G401 (cell line): ENCODE measurements at regions not wholly inside any gene's neighbourhood (a gene's known extent, or its start where the extent isn't known, plus 50 kb on each side); places are given as distances from the start of the nearest gene placed in this dataset.
"Not testable (repeated sequence)": the region's sequence is repeated elsewhere in the genome, so short reads cannot be mapped to it uniquely, and the experiment has no call there.

Experiments used
- DNase-seq: peaks from one replicate; pipeline ENCODE4 v3.0.0-alpha.2; 2015; ENCODE audit warnings: low spot score
- in situ Hi-C: cut with HindIII; loops from 2 replicates; pipeline ENCODE4 v1.10.0; 2016; ENCODE audit warnings: low sequenced_read_pairs, mixed read lengths

DNA sequence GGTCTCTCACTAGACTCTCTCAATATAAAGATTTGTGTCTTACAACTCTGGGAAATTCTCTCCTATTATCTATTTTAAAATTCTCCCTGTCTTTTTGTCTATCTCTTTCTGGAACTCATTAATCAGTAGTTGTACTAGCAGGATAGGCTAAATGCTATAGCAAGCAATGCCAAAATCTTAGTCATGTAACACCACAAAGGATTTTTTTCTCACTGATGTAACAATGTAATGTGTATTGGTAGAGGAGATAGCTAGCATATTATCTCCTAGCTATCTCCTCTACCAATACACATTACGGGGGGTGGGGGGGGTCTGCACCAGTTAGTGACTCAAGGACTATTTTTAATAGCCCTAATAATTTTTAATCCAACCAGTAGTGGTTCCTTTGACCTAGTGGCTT lies 225.4 kb downstream of the KLHL28 start:
- in situ Hi-C loops = no loop called here

DNA sequence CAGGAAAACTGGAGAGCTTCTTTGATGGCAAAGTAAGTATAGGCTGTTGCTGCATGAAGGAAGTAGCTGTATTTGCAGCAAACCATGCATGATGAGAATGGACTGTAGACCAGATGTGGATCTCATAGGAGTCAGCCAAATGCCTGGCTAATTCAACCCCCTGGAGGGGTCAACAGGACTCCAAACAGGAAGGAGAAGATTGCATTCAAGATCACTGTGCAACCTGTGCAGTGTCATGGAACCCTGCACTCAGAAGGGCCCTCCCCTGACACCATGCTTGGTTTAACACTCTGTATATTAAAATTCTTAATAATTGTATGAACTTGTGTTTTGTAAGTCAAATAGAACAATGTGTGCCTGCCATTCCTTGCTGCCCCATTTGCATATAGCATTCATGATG lies 225.1 kb upstream of the FSCB start:
- in situ Hi-C loops = no loop called here
- DNase-seq = no peak

More for the DNA sequence above, 225.4 kb downstream of the KLHL28 start:
- no peak for DNase-seq

DNA sequence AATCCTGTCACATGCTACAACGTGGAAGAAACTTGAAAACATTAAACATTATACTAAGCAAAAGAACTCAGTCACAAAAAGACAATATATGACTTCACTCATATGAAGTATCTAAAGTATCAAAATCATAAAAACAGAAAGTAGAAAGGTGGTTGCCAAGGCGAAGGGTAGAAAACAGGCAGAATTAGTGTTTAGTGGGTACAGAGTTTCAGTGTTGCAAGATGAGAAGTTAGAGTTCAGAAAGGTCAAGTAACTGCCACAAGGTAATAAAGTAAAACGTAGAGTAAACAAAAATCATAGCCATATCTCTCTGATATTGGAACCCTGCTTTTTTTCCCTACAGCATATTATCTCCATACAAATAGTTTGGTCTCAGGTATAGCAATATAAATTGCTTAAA lies 223.8 kb upstream of the FSCB start:
- in situ Hi-C loops = no loop called here
- DNase-seq = no peak

DNA sequence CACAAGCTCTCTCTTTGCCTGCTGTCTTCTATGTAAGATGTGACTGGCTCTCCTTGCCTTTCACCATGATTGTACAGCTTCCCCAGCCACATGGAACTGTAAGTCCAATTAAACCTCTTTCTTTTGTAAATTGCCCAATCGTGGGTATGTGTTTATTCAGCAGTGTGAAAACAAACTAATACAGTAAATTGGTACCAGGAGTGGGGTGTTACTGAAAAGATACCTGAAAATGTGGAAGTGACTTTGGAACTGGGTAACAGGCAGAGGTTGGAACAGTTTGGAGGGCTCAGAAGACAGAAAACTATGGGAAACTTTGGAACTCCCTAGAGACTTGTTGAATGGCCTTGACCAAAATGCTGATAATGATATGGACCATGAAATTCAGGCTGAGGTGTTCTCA lies 214.3 kb upstream of the FSCB start:
- DNase-seq, in situ Hi-C loops: not testable (repeated sequence)

DNA sequence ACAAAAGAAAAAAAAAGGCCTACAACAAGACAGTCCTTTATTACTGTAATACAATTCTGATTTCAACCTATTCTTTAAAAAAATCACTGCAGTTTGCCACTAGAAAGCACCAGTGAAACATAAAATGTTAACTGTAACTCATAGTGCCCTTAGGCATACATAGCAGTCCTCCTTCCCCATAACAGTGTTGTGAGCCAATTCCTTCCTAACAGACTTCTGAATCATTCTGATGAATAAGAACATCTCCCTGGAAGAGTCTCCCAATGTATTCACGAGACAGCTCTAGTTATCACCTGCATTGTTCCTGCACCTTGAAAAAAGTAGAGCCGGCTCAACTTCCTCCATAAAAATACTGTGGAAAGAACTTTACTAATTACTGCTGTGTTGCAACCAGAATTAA lies 213.6 kb upstream of the FSCB start:
- DNase-seq = no peak
- in situ Hi-C loops = no loop called here

DNA sequence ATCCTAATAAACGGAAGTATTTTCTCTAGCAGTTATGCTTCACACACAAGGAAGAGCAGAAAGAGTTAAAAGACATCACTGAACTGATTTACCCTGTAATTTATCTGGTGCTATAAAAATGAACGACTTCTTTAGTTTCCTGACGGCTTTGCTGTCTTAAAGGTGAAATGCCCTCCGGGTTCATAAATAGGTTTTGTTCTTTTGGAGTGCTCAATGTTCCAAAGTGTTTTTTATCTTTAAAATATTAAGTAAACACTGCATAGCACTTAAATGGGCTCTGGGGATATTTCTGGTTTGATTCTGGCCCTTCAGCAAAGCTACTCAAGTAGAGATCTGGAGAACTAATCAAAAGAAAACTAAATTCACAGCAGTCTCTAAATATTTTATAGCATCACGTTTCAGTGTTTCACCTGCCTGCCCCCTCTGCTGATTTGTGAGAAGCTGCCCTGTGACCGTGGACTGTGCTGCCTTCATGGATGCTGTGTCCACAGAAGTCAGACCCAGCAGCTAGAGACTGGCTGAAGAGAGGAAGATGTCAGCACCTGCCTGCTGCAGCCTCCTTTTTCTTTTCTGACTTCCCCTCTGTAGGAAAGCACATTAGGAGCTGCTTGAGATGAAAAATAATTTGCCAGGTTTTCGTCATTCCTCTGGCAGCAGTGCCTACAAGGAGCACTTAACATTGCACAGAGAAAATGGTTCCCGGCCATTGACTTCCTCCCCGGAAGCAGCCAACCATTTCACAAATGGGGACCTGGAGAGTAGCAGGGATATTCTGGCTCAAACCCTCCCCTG lies 205.1 kb upstream of the FSCB start:
- in situ Hi-C loops = no loop called here

DNA sequence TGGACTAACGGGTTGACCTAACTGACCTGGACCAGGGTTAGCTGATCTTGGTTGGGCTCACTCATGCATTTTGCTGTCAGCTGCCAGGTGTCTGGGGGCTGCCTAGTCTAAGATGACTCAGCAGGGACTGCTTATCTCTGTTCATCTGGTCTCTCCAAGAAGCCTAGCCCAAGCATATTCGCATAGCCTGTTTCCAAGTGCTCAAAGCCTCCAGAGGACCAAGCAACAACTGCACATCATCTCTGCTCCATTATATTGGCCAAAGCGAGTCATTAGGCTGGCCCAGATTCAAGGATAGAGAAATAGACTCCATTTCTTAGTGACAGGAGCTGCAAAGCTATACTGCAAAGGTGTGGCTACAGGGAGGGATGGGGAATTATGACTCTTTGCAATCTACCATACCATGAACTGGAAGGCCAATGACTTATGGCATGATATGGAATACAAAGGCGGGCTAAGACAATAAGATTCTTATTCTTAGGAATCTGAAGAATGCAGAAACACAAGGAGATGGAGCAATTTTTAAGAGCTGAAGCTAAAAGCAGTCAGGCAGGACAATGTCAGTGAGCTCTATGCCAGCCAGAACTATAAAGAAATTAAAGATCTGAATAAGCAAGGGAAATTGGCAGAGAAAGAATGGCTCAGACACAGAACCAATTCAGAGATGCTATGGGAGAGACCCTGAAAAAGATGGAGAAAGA lies 194.6 kb upstream of the FSCB start:
- DNase-seq = no peak
- in situ Hi-C loops = no loop called here

More for the DNA sequence above, 205.1 kb upstream of the FSCB start:
- no peak for DNase-seq

DNA sequence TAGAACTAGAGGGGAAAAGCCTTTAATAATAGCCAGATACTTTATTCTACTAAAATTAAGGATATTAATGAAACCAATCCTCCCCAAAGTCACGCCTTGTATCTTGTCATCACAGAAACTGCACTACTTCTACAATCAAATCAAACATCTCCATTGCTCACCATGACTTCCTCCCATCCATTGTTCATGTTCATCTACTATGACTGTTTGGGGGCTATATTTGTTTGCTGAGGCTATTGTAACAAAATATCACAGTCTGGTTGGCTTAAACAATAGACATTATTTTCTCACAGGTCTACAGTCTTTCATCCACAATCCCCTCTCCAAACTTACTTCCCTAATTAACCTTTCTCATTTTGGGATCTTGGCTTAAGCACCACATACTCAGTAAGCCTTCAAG lies 193.6 kb upstream of the FSCB start:
- in situ Hi-C loops = no loop called here
- DNase-seq = no peak

DNA sequence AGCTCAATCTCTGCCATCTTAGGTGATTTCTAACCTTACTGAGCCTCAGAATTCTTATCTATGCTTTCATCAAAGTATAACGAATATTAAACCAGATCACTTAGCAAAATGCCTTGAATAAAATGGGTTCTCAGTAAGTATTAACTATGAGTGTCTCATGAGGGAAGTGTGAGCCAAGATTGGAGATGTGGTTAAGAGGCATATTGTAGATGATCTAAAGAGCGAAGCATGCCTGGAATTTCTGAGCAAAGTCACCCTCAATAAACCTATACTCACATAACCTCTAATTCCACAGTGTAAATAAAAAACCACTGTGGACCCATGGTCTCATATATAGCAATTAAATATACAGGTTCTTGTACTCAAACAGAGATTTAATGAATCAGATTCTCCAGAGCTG lies 193.1 kb upstream of the FSCB start:
- DNase-seq = no peak
- in situ Hi-C loops = no loop called here

DNA sequence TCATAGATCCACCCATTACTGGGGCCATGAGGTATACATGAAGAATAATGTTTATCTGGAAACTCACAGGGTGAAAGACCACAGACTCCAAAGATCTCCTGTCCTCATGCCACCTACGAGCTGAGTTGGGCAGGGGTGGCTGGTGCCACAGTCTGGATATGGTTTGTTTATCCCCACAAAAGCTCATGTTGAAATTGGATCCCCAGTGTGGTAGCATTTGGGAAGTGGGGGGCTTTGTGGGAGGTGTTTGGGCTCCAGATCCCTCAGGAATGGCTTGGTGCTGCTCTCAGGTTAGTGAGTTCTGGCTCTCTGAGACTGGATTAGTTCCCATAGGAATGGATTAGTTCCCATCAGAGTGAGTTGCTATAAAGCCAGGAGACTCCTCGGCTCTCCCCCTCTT lies 192.3 kb upstream of the FSCB start:
- in situ Hi-C loops = no loop called here
- no peak for DNase-seq

DNA sequence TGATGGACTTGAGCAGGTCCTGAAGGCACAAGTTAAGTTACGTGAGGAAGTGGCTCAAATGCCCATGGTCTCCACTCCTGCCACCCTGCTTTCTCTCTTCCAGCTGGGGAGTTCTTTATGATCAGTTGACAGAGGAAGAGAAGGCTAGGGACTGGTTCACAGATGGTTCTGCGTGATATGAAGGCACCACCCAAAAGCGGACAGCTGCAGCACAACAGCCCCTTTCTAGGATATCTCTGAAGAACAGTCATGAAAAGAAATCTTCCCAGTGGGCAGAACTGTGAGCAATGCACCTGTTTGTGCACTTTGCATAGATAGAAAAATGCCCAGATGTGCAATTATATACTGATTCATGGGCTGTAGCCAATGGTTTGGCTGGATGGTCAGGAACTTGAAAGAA lies 162.4 kb upstream of the FSCB start:
- in situ Hi-C loops = no loop called here
- DNase-seq = no peak

DNA sequence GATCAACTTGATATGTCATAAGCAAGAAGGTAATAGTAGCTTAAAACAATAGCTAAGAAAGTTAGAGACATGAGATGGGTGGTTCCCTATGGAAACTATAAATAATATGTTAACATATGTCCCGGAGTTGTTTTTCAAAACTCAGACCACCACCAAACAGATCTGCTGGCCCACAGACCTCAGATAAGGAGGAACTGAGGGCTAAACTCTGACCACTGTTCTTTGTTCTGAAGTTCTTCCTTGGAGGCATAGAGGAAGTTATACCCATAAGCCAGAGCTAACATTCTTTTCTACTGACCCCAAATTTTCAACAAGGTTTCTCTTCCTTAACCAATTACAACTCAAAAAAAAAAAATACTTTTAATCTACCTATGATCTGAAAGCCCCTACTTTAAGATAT lies 156.1 kb upstream of the FSCB start:
- DNase-seq = no peak
- in situ Hi-C loops = no loop called here

DNA sequence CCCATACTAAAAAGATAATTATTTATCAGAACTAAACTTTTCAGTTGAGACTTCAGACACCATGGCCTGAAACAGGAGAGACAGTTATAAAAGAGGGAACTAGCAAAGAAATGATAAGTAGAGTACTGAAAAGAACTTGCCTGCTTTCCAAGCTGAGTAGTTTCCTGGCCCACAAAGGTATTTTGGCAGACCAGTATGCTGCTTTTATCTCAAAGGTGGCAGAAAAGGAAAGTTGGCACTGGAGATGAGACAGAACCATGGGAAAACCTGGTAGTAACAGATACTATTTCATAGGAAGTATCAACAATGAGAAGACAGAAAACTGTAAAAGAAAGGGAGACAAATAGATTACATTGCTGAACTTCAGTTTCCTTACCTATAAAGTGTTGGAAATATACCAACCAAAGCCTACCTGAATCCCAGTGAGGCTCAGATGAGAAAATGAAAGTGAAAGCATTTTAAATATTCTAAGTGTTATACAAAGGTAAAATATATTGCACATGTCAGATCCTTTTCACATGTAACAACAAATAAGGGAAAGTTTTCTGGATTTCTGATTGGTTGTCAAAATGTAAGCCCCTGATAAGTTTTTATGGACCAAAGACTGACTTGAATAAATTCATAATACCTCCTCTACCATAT lies 155.3 kb upstream of the FSCB start:
- no peak for DNase-seq
- in situ Hi-C loops = no loop called here

DNA sequence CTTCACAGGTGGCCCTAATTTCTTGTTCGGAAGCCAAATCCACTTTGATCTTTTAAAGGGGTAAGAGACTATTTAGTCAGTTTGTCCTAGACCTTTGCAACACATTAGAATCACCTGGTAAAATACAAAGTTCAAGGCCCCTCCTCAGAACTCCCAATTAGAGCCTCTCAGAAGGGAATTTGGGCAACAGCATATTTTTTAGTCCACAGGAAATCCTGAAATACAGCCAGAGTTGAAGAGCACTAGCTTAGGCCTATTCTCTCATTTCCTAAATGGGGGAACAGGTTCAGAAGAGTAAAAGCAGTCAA lies 151.3 kb upstream of the FSCB start:
- DNase-seq = no peak
- in situ Hi-C loops = no loop called here

DNA sequence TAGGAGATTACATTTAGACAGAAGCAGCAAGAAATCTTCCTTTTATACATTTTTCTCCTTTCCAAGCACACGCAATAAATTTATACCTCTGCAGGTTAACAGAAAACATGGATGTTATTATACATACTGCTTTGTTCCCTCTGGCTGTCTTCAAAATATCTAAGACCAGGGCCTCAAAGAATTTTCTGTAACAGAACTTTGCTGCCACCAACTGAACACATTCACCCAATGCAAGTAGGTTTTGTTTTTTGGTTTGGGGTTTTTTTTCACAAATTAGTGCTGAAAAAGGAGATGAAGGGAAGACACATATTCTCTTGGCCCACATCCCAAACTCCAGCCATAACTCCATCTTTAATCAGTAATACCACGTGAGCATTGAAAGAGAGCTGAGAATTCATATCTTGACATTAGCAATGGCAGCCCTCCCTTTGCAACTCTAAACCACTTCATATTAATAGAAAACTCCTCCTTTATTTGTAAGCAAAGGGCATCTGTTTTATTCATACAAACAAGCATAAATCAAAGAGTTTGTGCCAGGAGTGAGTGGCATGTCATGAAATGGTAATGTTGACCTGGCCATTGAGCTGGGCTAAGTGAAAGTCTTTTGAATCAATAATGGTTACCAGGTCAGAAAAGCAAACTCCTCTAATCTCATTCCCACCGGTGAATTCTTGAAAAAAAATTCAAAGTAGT lies 150.8 kb upstream of the FSCB start:
- DNase-seq = peak; percentile 18
- in situ Hi-C loops = no loop called here

DNA sequence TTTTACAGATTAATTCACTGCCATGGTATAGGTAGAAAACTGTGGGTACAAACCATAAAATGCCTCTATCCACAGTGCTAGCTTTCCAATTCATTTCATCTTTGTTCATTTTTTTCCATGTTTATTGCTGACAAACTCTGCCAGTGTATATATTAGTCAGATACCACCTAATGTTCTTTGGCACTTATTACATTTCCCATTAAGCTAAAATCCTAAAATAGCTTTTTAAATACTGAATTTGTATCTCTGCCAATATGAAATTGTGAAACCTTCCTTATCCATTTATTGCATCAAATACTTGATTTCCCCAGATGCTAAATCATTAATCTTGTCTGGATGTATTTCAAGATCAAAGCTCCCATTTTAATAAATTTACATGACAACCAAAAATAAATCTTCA lies 150.1 kb upstream of the FSCB start:
- DNase-seq = no peak
- in situ Hi-C loops = no loop called here

DNA sequence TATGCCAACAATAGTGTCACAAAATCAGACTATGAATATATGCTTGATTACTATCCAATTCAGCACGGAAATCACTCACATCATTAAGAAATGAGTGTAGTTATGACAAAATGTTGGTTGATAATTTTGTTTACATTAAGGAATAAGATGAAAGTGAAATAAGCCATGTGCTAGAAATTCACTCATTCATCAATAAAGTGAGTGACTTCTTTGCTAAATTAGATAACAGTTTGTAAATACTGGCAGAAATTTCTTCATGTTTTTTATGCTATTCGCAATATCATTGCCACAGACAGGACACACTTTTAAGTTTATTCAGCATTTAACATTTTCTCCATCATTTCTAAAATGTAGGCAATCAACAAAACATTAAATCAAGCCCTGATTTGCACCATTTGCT lies 147.5 kb upstream of the FSCB start:
- no peak for DNase-seq
- in situ Hi-C loops = no loop called here

DNA sequence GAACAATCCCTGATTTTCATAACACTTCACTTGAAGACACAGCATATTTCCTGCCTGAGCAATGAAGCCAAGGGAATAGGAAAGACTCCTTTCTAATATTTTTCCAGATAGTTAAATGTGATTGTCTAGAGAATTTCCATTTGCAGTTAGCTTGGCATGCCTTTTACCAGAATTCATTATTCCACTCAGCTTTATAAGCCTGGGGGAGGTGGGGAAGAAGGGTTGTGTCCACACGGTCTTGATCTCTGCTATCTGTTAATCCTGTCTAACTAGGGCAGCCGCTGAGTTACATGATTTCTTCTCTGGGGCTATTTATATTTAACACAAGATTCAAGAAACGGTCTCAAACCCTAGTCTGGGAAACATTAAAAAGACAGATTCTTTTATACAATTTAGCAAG lies 146.6 kb upstream of the FSCB start:
- in situ Hi-C loops = no loop called here
- DNase-seq = no peak

DNA sequence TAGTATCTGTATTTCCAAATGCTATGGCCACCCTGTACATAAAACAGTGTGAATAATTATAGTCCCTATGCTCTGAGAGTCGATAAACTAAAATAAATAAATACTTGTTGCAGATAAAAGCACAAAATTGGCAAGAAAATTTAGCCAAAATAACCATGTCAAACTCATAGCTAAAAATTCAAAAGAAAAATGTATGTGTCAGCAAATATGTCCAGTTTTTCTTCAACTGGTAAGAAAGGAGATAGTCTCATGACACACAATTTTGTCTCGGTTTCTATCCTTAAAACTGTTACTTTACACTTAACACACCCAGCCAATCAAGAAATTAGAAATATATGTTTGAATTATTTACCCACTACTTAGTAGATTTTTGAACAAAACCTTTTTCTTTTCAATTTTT lies 145.6 kb upstream of the FSCB start:
- in situ Hi-C loops = no loop called here
- DNase-seq = no peak

DNA sequence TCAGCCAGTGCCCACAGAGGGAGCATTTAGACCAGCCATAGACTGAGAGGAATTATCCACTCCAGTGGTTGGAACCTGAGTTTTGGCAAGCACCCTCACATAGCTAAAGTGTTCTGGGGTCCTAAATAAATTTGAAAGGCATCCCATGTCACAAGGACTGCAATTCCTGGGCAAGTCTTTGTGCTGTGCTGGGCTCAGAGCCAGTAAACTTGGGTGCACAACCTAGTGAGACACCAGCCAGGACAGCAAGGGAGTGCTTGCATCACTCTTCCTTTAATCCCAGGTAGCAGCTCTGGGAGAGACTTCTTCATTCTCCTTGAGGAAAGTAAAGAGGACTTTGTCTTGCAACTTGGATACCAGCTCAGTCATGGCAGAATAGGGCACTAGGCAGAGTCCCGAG lies 142.0 kb upstream of the FSCB start:
- in situ Hi-C loops = no loop called here

More for the DNA sequence above, 142.0 kb upstream of the FSCB start:
- no peak for DNase-seq
